Ascending aorta (tissue), 2 donors: ENCODE measurements at regions not wholly inside any gene's neighbourhood (a gene's known extent, or its start where the extent isn't known, plus 50 kb on each side); places are given as distances from the start of the nearest gene placed in this dataset.

Experiments
- DNase-seq, 2 donors: peaks; one replicate each; pipeline ENCODE4 v3.0.0-alpha.2; 2019; ENCODE audit warnings: low spot score in 2 of 2
- H3K27ac ChIP-seq, 2 donors: fragments of 200-600 bp; sonication (generic); one replicate each; pipeline ENCODE4 v1.5.1; 2016 to 2017; ENCODE audit warnings: mild to moderate bottlenecking in 1 of 2
- H3K27me3 ChIP-seq: fragments of 200-600 bp; sonication (generic); one replicate; pipeline ENCODE4 v1.5.1; 2017
- H3K36me3 ChIP-seq, 2 donors: fragments of 200-600 bp; sonication (generic); one replicate each; pipeline ENCODE4 v1.5.1; 2016
- H3K4me1 ChIP-seq, 2 donors: fragments of 200-600 bp; sonication (generic); one replicate each; pipeline ENCODE4 v1.5.1; 2016 to 2017; ENCODE audit warnings: mild to moderate bottlenecking in 1 of 2
- H3K4me3 ChIP-seq, 2 donors: fragments of 200-600 bp; sonication (generic); one replicate each; pipeline ENCODE4 v1.5.1; 2016 to 2017; ENCODE audit warnings: mild to moderate bottlenecking in 1 of 2
- H3K9me3 ChIP-seq, 2 donors: fragments of 200-600 bp; sonication (generic); one replicate each; pipeline ENCODE4 v1.5.1; 2016
- CTCF ChIP-seq, 3 experiments: fragments of 200-600 bp in 2 of 3; fragments of 450-650 bp in 1 of 3; sonication (generic) in 2 of 3; IDR thresholded peaks; one replicate each; pipeline ENCODE4 v1.5.1; 2016 to 2019; ENCODE audit warnings: antibody characterized with exemption in 3 of 3, mild to moderate bottlenecking in 1 of 3, moderate library complexity in 1 of 3
- intact Hi-C: fragments of 100-400 bp; cut with DNase I; formaldehyde crosslinking; loops from one replicate; pipeline ENCODE4 v1.15.1; 2023

- Histone ChIP-seq H3K27ac (no peak overlapping the region), H3K9me3 (no peaks in the 10 kb centered on the region), H3K4me3 (peak overlapping the region in 1 of 2 donors; percentile 6), H3K4me1 (peaks cover 0 to 11% of the 10 kb centered on the region in 2 donors), H3K27me3 (no peaks in the 10 kb centered on the region), H3K36me3 (no peaks in the 10 kb centered on the region)
- DNase-seq = no peak
- TF ChIP-seq CTCF (IDR thresholded peaks at IDR 0.05) = no peak
- intact Hi-C loops = loop anchor here (2.0 to 10.0 kb wide), 3 partner anchors 49 to 376 kb away; partner anchors contain the start of gene CDYL
These were observed 266.3 kb upstream of the ECI2 start for GRCh38 chr6:4401408-4402368.

GRCh38 chr6:4399656-4400055 is 264.3 kb upstream of the ECI2 start:
- peaks cover 0 to 11% of the 10 kb centered on the region in 2 donors for H3K4me1 ChIP-seq
- no peak overlapping the region for H3K27ac ChIP-seq
- DNase-seq = no peak
- no peak for TF ChIP-seq CTCF (IDR thresholded peaks at IDR 0.05)
- no peak overlapping the region for H3K4me3 ChIP-seq
- H3K9me3 ChIP-seq = no peaks in the 10 kb centered on the region
- no peaks in the 10 kb centered on the region for H3K27me3 ChIP-seq
- no peaks in the 10 kb centered on the region for H3K36me3 ChIP-seq
- intact Hi-C loops = loop anchor here (2.0 to 10.0 kb wide), 3 partner anchors 47 to 378 kb away; partner anchors contain the start of gene CDYL

- TF ChIP-seq CTCF (IDR thresholded peaks at IDR 0.05) = no peak
- Histone ChIP-seq H3K4me3 (no peak overlapping the region), H3K9me3 (no peaks in the 10 kb centered on the region), H3K27me3 (no peaks in the 10 kb centered on the region), H3K27ac (no peak overlapping the region), H3K36me3 (no peaks in the 10 kb centered on the region), H3K4me1 (peaks cover 0 to 8% of the 10 kb centered on the region in 2 donors)
- intact Hi-C loops = no loop called here
- no peak for DNase-seq
These were observed 263.4 kb upstream of the ECI2 start for GRCh38 chr6:4398791-4399190.

- no peak overlapping the region for H3K27ac ChIP-seq
- TF ChIP-seq CTCF (IDR thresholded peaks at IDR 0.05) = no peak
- peaks cover 0 to 3% of the 10 kb centered on the region in 2 donors for H3K4me1 ChIP-seq
- intact Hi-C loops = no loop called here
- no peaks in the 10 kb centered on the region for H3K27me3 ChIP-seq
- H3K4me3 ChIP-seq = no peak overlapping the region
- no peak for DNase-seq
- no peaks in the 10 kb centered on the region for H3K36me3 ChIP-seq
- H3K9me3 ChIP-seq = no peaks in the 10 kb centered on the region
These were observed 261.9 kb upstream of the ECI2 start for GRCh38 chr6:4397307-4397706.

GRCh38 chr6:4396044-4396443 is 260.7 kb upstream of the ECI2 start:
- no peaks in the 10 kb centered on the region for H3K9me3 ChIP-seq
- no peak for TF ChIP-seq CTCF (IDR thresholded peaks at IDR 0.05)

More at GRCh38 chr6:4396044-4396443, 260.7 kb upstream of the ECI2 start:
- DNase-seq = no peak
- Histone ChIP-seq H3K27me3 (no peaks in the 10 kb centered on the region), H3K4me3 (no peak overlapping the region), H3K27ac (no peak overlapping the region), H3K36me3 (no peaks in the 10 kb centered on the region), H3K4me1 (no peaks in the 10 kb centered on the region)
- intact Hi-C loops = no loop called here
